ENCODE measurements at regions not wholly inside any gene's neighbourhood (a gene's known extent, or its start where the extent isn't known, plus 50 kb on each side); places are given as distances from the start of the nearest gene placed in this dataset.

DNA sequence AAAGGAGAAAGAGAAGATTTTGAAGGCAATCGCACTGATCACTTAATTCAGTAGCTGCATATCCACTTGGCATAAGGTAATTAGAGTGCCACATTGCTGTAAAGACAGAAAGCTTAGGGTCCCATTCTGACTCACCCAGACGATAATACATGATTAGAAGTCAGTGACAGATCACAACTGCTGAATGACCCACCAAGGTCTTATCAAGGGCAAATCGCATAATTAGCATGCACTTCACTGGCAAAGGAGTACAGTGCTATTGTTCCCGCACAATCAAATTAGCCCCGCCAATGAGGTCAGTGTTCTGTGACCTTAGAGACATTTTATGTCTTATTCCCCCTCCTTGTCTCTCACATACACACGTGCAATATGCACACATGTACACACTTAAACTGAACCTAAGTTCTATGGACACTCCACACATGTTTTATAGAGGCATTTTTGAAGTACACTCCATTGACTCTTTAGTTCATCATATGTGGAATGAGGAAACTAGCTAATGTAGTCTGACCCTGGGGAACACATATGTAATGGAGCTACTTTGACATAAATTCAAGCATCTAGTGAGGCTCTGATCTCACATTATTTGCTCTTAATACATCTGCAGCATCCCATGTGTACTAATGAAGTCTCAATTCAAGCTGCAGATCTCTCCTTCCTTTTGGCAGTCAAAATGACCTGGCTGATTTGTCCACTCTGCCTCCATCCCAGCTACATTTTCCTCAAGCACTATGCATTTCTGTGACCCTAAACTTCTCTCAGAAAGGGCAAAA is 673.8 kb upstream of the FANCL start:
- TF ChIP-seq, protein P1, sequence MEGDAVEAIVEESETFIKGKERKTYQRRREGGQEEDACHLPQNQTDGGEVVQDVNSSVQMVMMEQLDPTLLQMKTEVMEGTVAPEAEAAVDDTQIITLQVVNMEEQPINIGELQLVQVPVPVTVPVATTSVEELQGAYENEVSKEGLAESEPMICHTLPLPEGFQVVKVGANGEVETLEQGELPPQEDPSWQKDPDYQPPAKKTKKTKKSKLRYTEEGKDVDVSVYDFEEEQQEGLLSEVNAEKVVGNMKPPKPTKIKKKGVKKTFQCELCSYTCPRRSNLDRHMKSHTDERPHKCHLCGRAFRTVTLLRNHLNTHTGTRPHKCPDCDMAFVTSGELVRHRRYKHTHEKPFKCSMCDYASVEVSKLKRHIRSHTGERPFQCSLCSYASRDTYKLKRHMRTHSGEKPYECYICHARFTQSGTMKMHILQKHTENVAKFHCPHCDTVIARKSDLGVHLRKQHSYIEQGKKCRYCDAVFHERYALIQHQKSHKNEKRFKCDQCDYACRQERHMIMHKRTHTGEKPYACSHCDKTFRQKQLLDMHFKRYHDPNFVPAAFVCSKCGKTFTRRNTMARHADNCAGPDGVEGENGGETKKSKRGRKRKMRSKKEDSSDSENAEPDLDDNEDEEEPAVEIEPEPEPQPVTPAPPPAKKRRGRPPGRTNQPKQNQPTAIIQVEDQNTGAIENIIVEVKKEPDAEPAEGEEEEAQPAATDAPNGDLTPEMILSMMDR (IDR thresholded peaks at IDR 0.05): no peak
- TF ChIP-seq EZH2 (IDR thresholded peaks at IDR 0.05; ENCODE audit: borderline replicate concordance, insufficient read depth, low read depth, low read length, poor library complexity, severe bottlenecking): no peak
